PC-3 (cell line): ENCODE measurements at regions not wholly inside any gene's neighbourhood (a gene's known extent, or its start where the extent isn't known, plus 50 kb on each side); places are given as distances from the start of the nearest gene placed in this dataset.

Experiments
- ATAC-seq: fragments of 200-7000 bp; cut with Tn5 transposase; 2 replicates; pipeline ENCODE4 v1.9.1; 2020; ENCODE audit warnings: mild to moderate bottlenecking, moderate library complexity
- BruUV-seq: library from RNA; stranded (reverse); fragments of 400-500 nt; replicated peaks from 2 replicates; lab custom pipeline; 2021; lab: Mats Ljungman, UMichigan
- CTCF ChIA-PET: fragments of 300-600 bp; sonication (Branson Sonifier 250); formaldehyde crosslinking; loops from one replicate; lab custom pipeline; 2022; ENCODE audit warnings: antibody characterized with exemption; lab: Charles Lee
- POLR2A ChIA-PET: fragments of 300-600 bp; sonication (Branson Sonifier 250); formaldehyde crosslinking; loops from one replicate; lab custom pipeline; 2022; ENCODE audit warnings: antibody characterized with exemption; ENCODE audit not compliant: unreplicated experiment; lab: Charles Lee
- DNase-seq: peaks from one replicate; pipeline ENCODE4 v3.0.0-alpha.2; 2015
- H2AFZ ChIP-seq: fragments of 300-600 bp; sonication (generic); 2 replicates; pipeline ENCODE4 v1.6.0; 2016; ENCODE audit warnings: antibody characterized with exemption, low read length
- H3F3A ChIP-seq: fragments of 300-600 bp; sonication (generic); one replicate; pipeline ENCODE4 v1.6.0; 2017; ENCODE audit warnings: antibody characterized with exemption, low read length, control low read depth, mild to moderate bottlenecking; ENCODE audit not compliant: unreplicated experiment
- H3K27ac ChIP-seq: fragments of 300-600 bp; sonication (generic); 2 replicates; pipeline ENCODE4 v1.5.1; 2016; ENCODE audit warnings: mild to moderate bottlenecking, low read length
- H3K27me3 ChIP-seq: fragments of 300-600 bp; sonication (generic); 2 replicates; pipeline ENCODE4 v1.6.1; 2016; ENCODE audit warnings: low read length, mixed read lengths
- H3K36me3 ChIP-seq: fragments of 300-600 bp; sonication (generic); 2 replicates; pipeline ENCODE4 v1.6.1; 2016; ENCODE audit warnings: low read depth, mixed run types, low read length, mixed read lengths
- H3K4me1 ChIP-seq: fragments of 300-600 bp; sonication (generic); 2 replicates; pipeline ENCODE4 v1.5.1; 2016; ENCODE audit warnings: low read length; ENCODE audit not compliant: insufficient read depth
- H3K4me2 ChIP-seq: fragments of 300-600 bp; sonication (generic); 2 replicates; pipeline ENCODE4 v1.6.0; 2016; ENCODE audit warnings: low read length
- H3K4me3 ChIP-seq: fragments of 300-600 bp; sonication (generic); 2 replicates; pipeline ENCODE4 v1.5.1; 2016; ENCODE audit warnings: mild to moderate bottlenecking, low read length, mixed read lengths
- H3K79me2 ChIP-seq: fragments of 300-600 bp; sonication (generic); 2 replicates; pipeline ENCODE4 v1.6.1; 2017; ENCODE audit warnings: low read length, mixed read lengths
- H3K9ac ChIP-seq: fragments of 300-600 bp; sonication (generic); 2 replicates; pipeline ENCODE4 v1.6.0; 2016; ENCODE audit warnings: mild to moderate bottlenecking, low read length
- H3K9me2 ChIP-seq: fragments of 300-600 bp; sonication (generic); replicated peaks from 2 replicates; pipeline ENCODE4 v1.6.1; 2016; ENCODE audit warnings: mixed run types, low read length, mixed read lengths
- H3K9me3 ChIP-seq: fragments of 300-600 bp; sonication (generic); 2 replicates; pipeline ENCODE4 v1.6.1; 2016; ENCODE audit warnings: low read length, mixed read lengths
- H4K20me1 ChIP-seq: fragments of 300-600 bp; sonication (generic); 2 replicates; pipeline ENCODE4 v1.6.1; 2016; ENCODE audit warnings: low read length, mixed read lengths
- CTCF ChIP-seq: fragments of 300-600 bp; sonication (generic); conservative IDR thresholded peaks from 2 replicates; pipeline ENCODE4 v1.5.1; 2017; ENCODE audit warnings: antibody characterized with exemption, low read depth, mild to moderate bottlenecking, low read length
- EZH2 ChIP-seq: fragments of 300-600 bp; sonication (generic); IDR thresholded peaks from one replicate; pipeline ENCODE4 v1.6.1; 2017; ENCODE audit warnings: antibody characterized with exemption, mild to moderate bottlenecking, low read length; ENCODE audit not compliant: unreplicated experiment
- EZH2phosphoT487 ChIP-seq: fragments of 300-600 bp; sonication (generic); IDR thresholded peaks from 2 replicates; pipeline ENCODE4 v1.6.1; 2018; ENCODE audit warnings: mild to moderate bottlenecking, antibody characterized with exemption, low read length, borderline replicate concordance
- intact Hi-C: fragments of 100-400 bp; cut with micrococcal nuclease; formaldehyde crosslinking; loops from 2 replicates; pipeline ENCODE4 v1.9.0; 2023

- Histone ChIP-seq H3K4me1 (no peaks in the 10 kb centered on the region), H3K27me3 (no peaks in the 10 kb centered on the region), H3K79me2 (no peaks in the 10 kb centered on the region), H3K36me3 (no peaks in the 10 kb centered on the region), H2AFZ (no peak overlapping the region), H3K9ac (no peak overlapping the region), H3K4me3 (no peak overlapping the region), H4K20me1 (no peaks in the 10 kb centered on the region), H3K9me3 (no peaks in the 10 kb centered on the region), H3K4me2 (no peak overlapping the region), H3K27ac (no peak overlapping the region), H3K9me2 (no peaks in the 10 kb centered on the region), H3F3A (no peaks in the 10 kb centered on the region)
- ChIA-PET POLR2A (no interaction called here), CTCF (no interaction called here)
- DNase-seq = no peak
- ATAC-seq = no peak
- TF ChIP-seq EZH2 (no peak), EZH2phosphoT487 (no peak), CTCF (no peak)
- intact Hi-C loops = no loop called here
- BruUV-seq = no TSS peak
These were observed 284.1 kb upstream of the SETBP1 start for GRCh38 chr18:44396550-44396949.

- Histone ChIP-seq H3K27ac (no peak overlapping the region), H2AFZ (no peak overlapping the region), H3K4me3 (no peak overlapping the region), H3K4me1 (no peaks in the 10 kb centered on the region), H4K20me1 (no peaks in the 10 kb centered on the region), H3F3A (no peaks in the 10 kb centered on the region), H3K79me2 (no peaks in the 10 kb centered on the region), H3K4me2 (no peak overlapping the region), H3K9ac (no peak overlapping the region), H3K27me3 (no peaks in the 10 kb centered on the region), H3K9me2 (no peaks in the 10 kb centered on the region), H3K9me3 (no peaks in the 10 kb centered on the region), H3K36me3 (no peaks in the 10 kb centered on the region)
- no peak for ATAC-seq
- DNase-seq = no peak
- POLR2A ChIA-PET = no interaction called here
- intact Hi-C loops = no loop called here
- no peak for TF ChIP-seq CTCF
- TF ChIP-seq EZH2phosphoT487 = no peak
- TF ChIP-seq EZH2 = no peak
- no TSS peak for BruUV-seq
- CTCF ChIA-PET = no interaction called here
These were observed 271.6 kb upstream of the SETBP1 start for GRCh38 chr18:44409071-44409470.

DNA sequence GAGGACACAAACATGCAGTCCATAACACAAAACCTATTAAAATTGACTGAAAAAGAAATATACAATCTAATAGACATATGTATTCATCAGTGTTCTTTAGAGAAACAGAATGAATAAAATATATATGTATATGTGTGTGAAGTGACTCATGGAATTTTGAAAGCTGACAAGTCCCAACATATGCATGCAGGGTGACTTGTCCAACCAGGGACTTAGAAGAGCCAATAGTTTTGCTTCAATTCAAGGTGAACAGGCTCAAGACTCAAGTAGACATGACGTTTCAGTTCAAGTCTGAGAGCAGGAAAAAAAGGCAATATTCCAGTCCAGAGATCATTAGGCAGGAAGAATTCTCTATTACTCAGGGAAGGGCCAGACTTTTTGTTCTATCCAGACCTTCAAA lies 271.2 kb upstream of the SETBP1 start:
- ChIA-PET CTCF (no interaction called here), POLR2A (no interaction called here)
- no peaks in the 10 kb centered on the region for H3K9me3 ChIP-seq
- no peak overlapping the region for H2AFZ ChIP-seq
- TF ChIP-seq EZH2phosphoT487 = no peak
- TF ChIP-seq CTCF = no peak
- no peak for TF ChIP-seq EZH2
- H3K79me2 ChIP-seq = no peaks in the 10 kb centered on the region
- H3K4me1 ChIP-seq = no peaks in the 10 kb centered on the region
- no peaks in the 10 kb centered on the region for H4K20me1 ChIP-seq
- H3K4me3 ChIP-seq = no peak overlapping the region
- no peaks in the 10 kb centered on the region for H3F3A ChIP-seq
- H3K4me2 ChIP-seq = no peak overlapping the region
- no peaks in the 10 kb centered on the region for H3K36me3 ChIP-seq
- H3K27me3 ChIP-seq = no peaks in the 10 kb centered on the region
- ATAC-seq (no peak), DNase-seq (no peak)
- no peak overlapping the region for H3K9ac ChIP-seq
- H3K27ac ChIP-seq = no peak overlapping the region
- no TSS peak for BruUV-seq
- H3K9me2 ChIP-seq = no peaks in the 10 kb centered on the region
- intact Hi-C loops = no loop called here
